ENCODE measurements at regions not wholly inside any gene's neighbourhood (a gene's known extent, or its start where the extent isn't known, plus 50 kb on each side); places are given as distances from the start of the nearest gene placed in this dataset. TPM values are rescaled to one million over a fixed set of nuclear protein-coding genes. Genes with fewer than 3 reads are reported as not detected.
A peak's percentile ranks its signal among the peaks of the same experiment; 100 is the strongest.

- Histone ChIP-seq H3K79me2 (no peaks in the 10 kb centered on the region), H3K4me3 (no peak overlapping the region), H3K27ac (peak overlapping the region; percentile 49), H3K9me3 (ENCODE audit: low read depth) (no peaks in the 10 kb centered on the region), H3K4me1 (ENCODE audit: insufficient read depth) (no peaks in the 10 kb centered on the region), H3K4me2 (no peak overlapping the region), H3K27me3 (no peaks in the 10 kb centered on the region), H2AFZ (no peak overlapping the region), H3K36me3 (replicated peaks; ENCODE audit: insufficient read depth, low read depth) (no peaks in the 10 kb centered on the region), H4K20me1 (ENCODE audit: insufficient read depth, poor library complexity, severe bottlenecking) (no peaks in the 10 kb centered on the region), H3K9me2 (replicated peaks; ENCODE audit: insufficient read depth) (no peaks in the 10 kb centered on the region)
- TF ChIP-seq EZH2phosphoT487 (IDR thresholded peaks at IDR 0.05; ENCODE audit: low read depth, severe bottlenecking, unreplicated experiment) (no peak), CTCF (IDR thresholded peaks at IDR 0.05; ENCODE audit: poor library complexity) (no peak), EZH2 (IDR thresholded peaks at IDR 0.05; ENCODE audit: borderline replicate concordance) (no peak)
- WGBS (ENCODE audit: low lambda C conversion rate, missing lambda C conversion rate): 30% methylated on average over 2 of the region's 2 CpGs
- peak; percentile 24 for DNase-seq (ENCODE audit: low spot score)
Observed at GRCh38 chr3:153103406-153103945, 58.5 kb upstream of the RAP2B start.

- TF ChIP-seq CTCF (IDR thresholded peaks at IDR 0.05; ENCODE audit: poor library complexity): no peak
- no peak for TF ChIP-seq EZH2 (IDR thresholded peaks at IDR 0.05; ENCODE audit: borderline replicate concordance)
- Histone ChIP-seq H3K9me3 (ENCODE audit: low read depth) (no peaks in the 10 kb centered on the region), H3K27me3 (no peaks in the 10 kb centered on the region), H3K36me3 (replicated peaks; ENCODE audit: insufficient read depth, low read depth) (no peaks in the 10 kb centered on the region), H3K79me2 (no peaks in the 10 kb centered on the region), H2AFZ (no peak overlapping the region), H3K4me1 (ENCODE audit: insufficient read depth) (no peaks in the 10 kb centered on the region), H3K4me2 (no peak overlapping the region), H3K9me2 (replicated peaks; ENCODE audit: insufficient read depth) (no peaks in the 10 kb centered on the region), H4K20me1 (ENCODE audit: insufficient read depth, poor library complexity, severe bottlenecking) (no peaks in the 10 kb centered on the region), H3K27ac (no peak overlapping the region), H3K4me3 (no peak overlapping the region)
- WGBS (ENCODE audit: low lambda C conversion rate, missing lambda C conversion rate): 87% methylated on average over 2 of the region's 2 CpGs
- DNase-seq (ENCODE audit: low spot score): no peak
Observed at GRCh38 chr3:153110041-153110440, 52.0 kb upstream of the RAP2B start.

- TF ChIP-seq EZH2phosphoT487 (IDR thresholded peaks at IDR 0.05; ENCODE audit: low read depth, severe bottlenecking, unreplicated experiment): no peak
- no peak for TF ChIP-seq CTCF (IDR thresholded peaks at IDR 0.05; ENCODE audit: poor library complexity)
- no peak for TF ChIP-seq EZH2 (IDR thresholded peaks at IDR 0.05; ENCODE audit: borderline replicate concordance)
- Histone ChIP-seq H4K20me1 (ENCODE audit: insufficient read depth, poor library complexity, severe bottlenecking) (no peaks in the 10 kb centered on the region), H3K27ac (no peak overlapping the region), H3K4me3 (no peak overlapping the region), H3K4me1 (ENCODE audit: insufficient read depth) (no peaks in the 10 kb centered on the region), H3K9me2 (replicated peaks; ENCODE audit: insufficient read depth) (no peaks in the 10 kb centered on the region), H3K9me3 (ENCODE audit: low read depth) (no peaks in the 10 kb centered on the region), H2AFZ (no peak overlapping the region), H3K36me3 (replicated peaks; ENCODE audit: insufficient read depth, low read depth) (no peaks in the 10 kb centered on the region), H3K4me2 (no peak overlapping the region), H3K27me3 (no peaks in the 10 kb centered on the region), H3K79me2 (no peaks in the 10 kb centered on the region)
- WGBS (ENCODE audit: low lambda C conversion rate, missing lambda C conversion rate): 78% methylated on average over 3 of the region's 3 CpGs
- DNase-seq (ENCODE audit: low spot score): no peak
Observed at GRCh38 chr3:153111016-153111415, 51.0 kb upstream of the RAP2B start.

Small RNA genes in the stretch of these regions (small RNA-seq; reads per million reads assigned to genes)
- gene HMGN2P13: not detected
